Activated naive CD4-positive, alpha-beta T cell (primary cell): ENCODE measurements at regions not wholly inside any gene's neighbourhood (a gene's known extent, or its start where the extent isn't known, plus 50 kb on each side); places are given as distances from the start of the nearest gene placed in this dataset.

Experiments used
- DNase-seq, 4 experiments: peaks; one replicate each; lab custom pipeline; 2025; lab: John Stamatoyannopoulos, UW

GRCh38 chr12:4049298-4050080, 176.3 kb upstream of the PARP11 start:
- no peak for DNase-seq

GRCh38 chr12:4047421-4047820, 174.2 kb upstream of the PARP11 start:
- no peak for DNase-seq

DNA sequence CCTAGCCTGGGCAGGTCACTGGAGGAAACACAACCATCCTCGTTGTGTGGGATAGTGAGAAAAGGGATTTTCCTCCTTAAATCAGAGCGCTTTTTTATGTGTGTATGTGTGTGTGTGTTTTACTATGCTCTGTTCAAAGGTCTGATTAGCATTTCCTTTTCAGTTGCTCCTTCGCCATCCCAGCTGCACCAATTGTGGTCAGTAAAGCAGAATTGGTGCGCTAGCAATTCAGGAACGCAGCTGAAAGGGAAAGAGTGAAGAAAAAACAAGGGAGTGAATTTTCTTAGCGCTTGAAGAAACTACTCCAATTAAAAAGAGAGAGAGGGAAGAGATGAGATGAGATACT, 173.3 kb upstream of the PARP11 start:
- DNase-seq = no peak

DNA sequence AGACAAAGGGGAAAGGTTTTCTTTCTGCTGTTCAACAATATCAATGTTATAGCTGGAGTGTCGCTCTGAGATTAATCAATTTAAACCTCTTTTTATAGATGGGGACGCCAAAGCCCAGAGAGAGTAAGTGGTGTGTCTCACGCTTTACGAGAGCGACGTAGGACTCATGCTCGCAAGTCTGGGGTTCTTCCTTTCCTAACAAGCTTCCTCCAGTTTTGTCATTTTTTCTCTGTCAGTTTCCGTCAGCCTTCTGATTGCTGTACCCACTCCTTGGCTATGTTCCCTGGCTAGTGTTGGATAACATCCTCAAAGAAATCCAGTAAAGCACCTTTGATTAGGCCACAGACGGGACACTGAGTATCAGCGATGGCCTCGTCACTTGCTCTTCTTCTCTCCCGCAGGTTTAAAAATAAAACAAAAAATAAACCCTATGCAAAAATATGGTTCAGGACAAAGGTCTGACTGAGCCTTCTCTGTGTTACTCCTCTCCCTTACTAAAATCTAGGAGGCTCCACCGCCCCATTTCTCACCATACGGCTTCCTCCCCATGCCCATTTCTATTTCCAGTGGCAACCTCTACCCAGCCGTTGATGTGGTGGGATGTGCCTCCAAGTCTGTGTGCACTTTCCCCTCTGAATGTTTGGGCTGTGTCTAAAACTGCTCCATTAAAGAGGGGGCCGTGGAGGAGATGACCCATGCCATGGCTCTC, 172.7 kb upstream of the PARP11 start:
- DNase-seq = no peak

DNA sequence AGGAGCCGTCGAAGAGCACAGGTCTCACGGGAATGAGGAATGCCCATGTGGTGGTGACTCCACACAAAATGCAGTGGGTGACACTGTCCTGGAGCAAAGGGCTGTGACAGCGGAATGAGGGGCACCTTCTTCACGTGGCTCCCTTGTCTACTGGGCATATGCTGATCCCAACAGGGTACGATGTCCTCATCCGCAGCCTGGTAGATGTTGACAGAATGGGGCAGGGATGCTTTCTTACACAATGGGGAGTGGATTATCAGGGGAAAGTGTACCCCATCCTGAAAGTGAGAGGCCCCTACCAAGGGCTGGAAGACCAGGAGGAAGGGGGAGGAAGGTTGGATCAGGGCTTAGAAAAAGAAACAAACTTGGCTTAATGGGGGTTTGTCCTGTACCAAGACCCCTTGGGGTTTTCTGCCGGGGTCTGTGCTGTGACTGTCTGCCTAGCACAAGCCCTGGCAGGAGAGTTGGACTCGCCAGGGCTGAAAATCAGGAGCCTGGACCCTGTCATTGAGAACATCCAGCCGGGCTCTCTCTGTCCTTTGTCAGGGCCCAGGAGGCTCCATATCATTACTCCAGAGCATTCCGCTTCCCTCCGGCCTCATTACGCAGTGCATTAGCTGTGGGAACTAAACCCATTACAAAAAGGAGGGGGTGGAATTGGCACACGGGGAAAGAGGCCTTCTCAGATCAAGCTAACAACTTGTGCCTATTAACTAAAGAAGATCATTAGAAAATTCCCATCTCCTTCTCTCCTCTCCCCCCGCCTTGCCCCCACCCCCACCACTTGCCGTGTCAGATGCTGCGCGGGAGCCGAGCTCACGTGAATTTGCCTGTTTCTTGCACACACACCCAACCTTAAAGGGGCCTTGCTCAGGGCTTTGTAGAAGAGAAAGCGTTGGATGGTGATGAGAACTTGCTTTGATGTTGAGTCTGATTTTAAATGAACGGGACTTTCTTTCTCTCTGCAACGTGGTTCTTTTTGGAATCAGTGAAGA, 171.8 kb upstream of the PARP11 start:
- DNase-seq = no peak

DNA sequence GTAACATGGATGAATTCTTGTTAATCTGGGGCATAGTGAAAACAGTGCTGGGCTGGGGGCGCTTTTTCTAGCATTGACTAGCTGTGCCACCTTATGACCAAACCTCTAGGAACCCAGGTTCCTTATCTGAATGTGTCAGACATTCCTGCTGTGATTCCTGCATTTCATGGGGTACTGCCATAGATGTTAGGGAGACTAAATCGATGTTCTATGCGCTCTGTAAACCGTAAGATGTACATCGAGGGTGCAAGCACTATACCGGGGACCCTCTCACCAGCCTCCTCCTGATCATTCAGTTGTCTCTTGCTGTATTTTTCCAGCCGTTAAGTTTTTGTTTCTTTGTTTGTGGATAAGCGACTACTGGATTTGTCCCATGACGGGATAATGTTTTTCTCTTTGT, 170.9 kb upstream of the PARP11 start:
- no peak for DNase-seq

GRCh38 chr12:4041187-4041885, 168.1 kb upstream of the PARP11 start:
- DNase-seq = no peak

DNA sequence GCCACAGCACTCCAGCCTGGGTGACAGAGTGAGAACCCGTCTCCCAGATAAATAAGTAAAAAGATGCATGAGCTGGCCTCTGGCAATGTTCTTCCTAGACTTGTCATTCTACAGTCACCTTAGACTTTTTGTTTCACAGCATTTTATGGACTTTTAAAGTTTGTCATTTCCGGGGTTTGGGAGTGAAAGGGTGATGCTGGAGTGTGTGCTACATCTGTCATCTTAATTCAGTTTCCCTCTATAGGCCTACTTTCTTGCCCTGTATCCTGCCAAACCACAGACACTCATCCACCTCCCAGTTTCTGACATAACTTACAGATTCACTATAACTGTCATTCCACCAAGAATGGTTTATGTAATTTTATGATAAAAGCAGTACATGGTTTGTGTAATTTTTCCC, 166.7 kb upstream of the PARP11 start:
- no peak for DNase-seq

DNA sequence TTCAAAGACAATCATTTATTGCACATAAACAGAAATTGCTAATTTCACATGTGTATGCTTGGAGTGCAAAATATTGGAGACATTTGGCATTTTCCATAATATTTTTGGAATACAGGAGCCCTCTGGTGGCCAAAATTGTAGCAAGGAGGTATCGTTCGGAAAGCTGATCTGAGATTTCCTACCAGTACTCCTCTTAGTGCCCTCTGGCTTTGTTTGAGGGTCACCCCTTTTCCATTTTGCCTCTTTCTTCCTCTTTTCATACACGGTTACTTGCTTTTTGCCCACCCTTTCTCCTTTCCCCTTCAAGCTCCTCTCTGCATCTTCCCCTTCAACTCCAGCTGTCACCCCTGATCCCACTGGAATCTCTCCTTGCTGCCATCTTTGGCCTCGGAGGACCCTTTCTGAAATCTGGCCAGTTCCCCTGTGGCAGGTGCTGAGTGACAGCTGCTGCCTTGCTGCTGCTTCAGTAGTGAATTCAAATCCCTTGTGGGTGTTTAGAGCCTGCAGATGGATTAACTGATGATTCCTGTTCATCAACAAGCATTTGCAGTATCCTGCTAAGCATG, 164.6 kb upstream of the PARP11 start:
- no peak for DNase-seq

DNA sequence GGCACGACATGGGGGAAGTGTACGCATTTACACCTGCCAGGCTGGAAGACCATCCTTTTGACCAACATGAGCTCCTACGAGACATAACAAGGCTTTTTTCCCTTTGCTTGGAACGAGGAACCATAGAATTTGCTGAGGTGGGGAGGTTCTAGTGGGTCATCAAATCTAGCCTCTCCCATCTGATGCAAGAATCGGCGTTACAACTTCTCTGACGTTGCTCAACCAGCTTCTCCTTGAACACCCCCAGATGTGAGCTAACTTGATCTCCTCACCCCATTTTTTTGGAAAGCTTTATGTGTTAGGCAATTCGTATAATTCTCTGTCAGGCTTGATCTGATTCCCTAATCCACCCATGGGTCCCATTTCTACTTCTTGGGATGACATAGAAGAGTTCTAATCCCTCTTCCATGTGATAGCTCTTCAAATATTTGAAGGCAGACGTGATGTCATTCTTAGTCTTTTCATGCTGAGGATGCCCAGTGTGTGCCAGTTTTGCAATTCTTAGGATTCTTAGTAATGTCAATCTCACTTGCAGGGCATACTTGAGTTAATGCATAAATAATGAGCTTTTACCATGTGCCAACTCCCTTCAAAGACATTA, 163.6 kb upstream of the PARP11 start:
- no peak for DNase-seq

DNA sequence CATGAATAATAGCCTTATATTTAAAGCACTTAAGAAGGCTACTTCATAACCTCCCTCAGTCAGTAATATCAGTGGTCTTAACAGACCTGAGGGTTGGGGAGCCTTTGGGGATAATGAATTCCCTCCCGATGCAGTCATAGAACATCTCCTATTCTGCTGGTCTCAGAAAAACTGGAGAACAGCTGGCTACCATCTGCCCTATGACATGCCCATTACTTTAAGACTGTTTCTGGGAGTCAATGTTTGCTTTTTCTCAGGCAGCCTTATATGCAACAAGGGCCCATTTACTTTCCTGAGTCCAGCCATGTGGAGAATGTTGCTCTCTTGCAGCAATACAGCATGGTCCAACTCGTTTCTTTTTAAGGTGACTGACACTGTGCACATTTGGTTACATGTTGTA, 161.7 kb upstream of the PARP11 start:
- no peak for DNase-seq

DNA sequence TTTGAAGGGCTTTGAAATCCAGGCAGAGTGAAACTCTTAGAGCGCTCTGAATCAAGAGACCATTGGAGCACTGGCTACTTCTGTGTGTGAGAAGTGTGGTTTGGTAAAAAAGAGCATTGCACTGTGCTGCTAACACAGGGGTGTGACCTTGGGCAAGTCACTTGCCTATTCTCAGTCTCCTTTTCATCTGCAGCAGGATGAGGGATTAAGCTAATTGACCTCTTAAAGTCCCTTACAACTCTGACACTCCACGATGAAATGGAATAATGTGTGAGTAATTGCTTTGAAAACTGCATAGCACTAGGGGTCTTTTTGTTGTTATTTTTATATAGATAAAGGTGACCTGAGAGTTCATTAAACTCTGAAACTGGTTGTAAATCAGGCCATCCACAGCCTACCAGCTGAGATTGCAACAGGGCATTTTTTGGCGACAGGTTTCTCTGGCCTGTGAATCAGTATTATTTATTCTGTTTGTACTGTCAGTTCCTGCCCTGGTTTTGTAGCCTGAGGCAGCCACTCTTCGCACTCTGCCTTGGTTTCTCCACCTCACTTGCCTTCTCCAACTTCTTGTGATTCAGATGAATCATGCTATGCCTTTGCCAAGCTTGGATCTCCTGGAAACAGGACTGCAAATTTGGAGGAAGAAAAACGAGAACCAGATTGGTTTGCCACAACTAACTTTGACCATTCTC, 159.9 kb upstream of the PARP11 start:
- DNase-seq = no peak

- no peak for DNase-seq
Measured at GRCh38 chr12:4031703-4032291, 158.6 kb upstream of the PARP11 start.

DNA sequence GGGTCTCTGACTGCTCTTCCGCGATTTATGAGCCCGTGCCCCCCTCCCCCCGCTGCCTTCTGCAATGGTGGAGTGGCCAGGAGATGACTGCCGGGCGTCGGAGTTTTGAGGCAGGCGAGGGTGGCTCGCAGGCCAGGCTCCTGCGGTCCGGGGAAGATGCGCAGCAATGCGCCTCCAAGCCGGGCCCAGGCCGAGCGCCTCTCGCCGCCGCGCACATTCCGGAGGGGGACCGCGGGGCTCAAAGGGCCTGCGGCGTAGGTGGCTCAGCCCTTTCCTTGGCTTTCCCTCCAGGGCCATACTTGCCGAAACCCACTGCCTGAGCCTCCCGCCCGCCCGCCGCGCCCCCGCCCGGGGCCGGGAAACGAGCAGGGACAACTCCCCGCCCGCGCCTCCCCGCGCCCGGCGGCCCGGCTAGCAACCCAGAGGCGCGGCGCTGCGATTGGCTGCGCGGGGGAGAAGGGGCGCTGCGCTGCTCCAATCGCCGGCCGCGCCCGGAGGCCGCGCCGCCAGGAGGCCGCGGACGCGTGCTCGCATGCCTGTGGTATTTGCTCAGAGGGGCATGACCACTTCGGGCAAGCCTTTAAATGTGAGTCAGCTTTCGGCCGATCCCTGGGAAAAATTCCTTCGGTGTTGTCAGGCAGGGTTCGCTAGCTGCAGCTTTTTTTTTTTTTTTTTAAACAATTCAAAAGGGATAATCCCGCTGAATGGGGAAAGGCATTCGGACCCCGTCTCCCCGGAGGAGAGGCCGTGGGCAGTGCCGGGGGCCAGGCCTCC, 157.9 kb upstream of the PARP11 start:
- peak; percentile 23 to 76 (median 42) for DNase-seq

DNA sequence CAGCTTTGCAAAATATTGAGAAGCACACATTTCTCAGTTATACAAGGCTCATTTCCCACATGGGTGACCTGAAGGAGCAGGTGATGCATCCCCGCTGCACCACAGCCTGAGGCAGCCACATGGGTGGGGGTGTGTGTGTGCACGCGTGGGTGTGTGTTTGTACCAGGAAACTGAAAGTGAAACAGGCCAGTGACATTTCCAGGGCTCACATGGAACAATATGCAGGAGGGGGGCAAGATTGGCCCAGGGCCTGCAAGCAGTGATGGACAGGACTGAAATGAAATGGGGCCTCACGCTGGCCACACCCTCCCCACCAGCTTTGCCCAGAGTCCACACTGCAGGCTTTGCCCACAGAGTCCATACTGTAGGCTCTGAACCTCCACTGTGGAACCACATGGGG, 154.2 kb upstream of the PARP11 start:
- DNase-seq = peak; percentile 18 to 61 (median 32)

GRCh38 chr12:4026517-4026916, 153.3 kb upstream of the PARP11 start:
- DNase-seq = no peak

GRCh38 chr12:4026020-4026358, 152.8 kb upstream of the PARP11 start:
- DNase-seq = no peak

DNA sequence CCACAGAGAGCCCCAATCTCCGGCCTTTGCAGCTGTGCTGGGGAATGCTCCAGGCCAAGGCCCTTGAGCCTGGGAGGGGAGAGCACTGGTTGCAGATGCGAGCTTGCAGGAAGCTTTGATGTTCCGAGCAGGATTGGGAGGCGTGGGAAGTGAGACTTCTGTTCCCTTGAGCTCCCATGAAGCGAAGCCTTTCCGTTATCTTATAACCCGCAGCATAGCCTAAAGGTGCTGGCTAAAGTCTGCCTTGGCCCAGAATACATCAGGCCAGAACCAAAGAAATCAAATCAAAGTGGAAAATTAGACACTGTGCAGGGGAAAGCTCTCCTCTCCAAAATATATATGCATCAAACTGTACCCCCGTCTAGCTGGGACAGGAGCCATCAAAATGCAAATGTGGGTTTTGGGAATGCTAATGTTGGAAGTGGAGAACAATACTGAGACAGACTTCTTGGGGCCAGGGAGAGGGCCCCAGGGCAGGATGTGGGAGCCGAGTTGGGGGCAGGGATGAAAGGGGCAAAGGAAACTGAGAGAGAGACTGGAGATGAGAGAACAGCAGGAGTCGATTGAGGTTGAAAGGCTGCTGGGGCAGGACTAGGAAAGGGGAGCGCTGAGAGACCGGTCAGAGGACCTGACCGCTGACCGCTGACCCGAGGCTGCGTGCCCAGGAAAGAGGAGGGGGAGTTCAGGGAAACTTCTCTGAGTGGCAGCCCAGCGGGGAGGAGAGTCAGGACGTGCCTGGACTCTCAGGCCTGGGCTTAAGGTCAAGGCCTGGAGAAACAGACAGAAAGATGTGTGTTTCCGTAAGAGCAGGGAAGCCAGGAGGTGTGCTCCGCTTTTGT, 152.2 kb upstream of the PARP11 start:
- DNase-seq = no peak

GRCh38 chr12:4024701-4025100, 151.5 kb upstream of the PARP11 start:
- no peak for DNase-seq
